RWPE2 (cell line): ENCODE measurements at regions not wholly inside any gene's neighbourhood (a gene's known extent, or its start where the extent isn't known, plus 50 kb on each side); places are given as distances from the start of the nearest gene placed in this dataset.
A peak's percentile ranks its signal among the peaks of the same experiment; 100 is the strongest.
"Not testable (repeated sequence)": the region's sequence is repeated elsewhere in the genome, so short reads cannot be mapped to it uniquely, and the experiment has no call there.

ENCODE experiments used
- ATAC-seq: fragments of 200-7000 bp; cut with Tn5 transposase; 3 replicates; pipeline ENCODE4 v1.9.1; 2021; ENCODE audit warnings: low read depth
- DNase-seq: peaks from one replicate; pipeline ENCODE4 v3.0.0-alpha.2; 2020; ENCODE audit warnings: low spot score
- H3K27ac ChIP-seq: fragments of 450-650 bp; 2 replicates; pipeline ENCODE4 v1.5.1; 2017; ENCODE audit warnings: mild to moderate bottlenecking; ENCODE audit not compliant: poor library complexity, severe bottlenecking
- H3K27me3 ChIP-seq: fragments of 250-450 bp; sonication (Bioruptor Pico); 2 replicates; pipeline ENCODE4 v1.5.1; 2021; ENCODE audit warnings: mild to moderate bottlenecking, moderate library complexity; ENCODE audit not compliant: insufficient read depth, poor library complexity, severe bottlenecking
- H3K36me3 ChIP-seq: fragments of 250-450 bp; sonication (Bioruptor Pico); 2 replicates; pipeline ENCODE4 v1.5.1; 2020; ENCODE audit warnings: low read depth, mild to moderate bottlenecking, moderate library complexity
- H3K4me1 ChIP-seq: fragments of 250-450 bp; sonication (Bioruptor Pico); 2 replicates; pipeline ENCODE4 v1.5.1; 2021; ENCODE audit warnings: mild to moderate bottlenecking, moderate library complexity; ENCODE audit not compliant: insufficient read depth, poor library complexity, severe bottlenecking
- H3K4me3 ChIP-seq: fragments of 250-450 bp; sonication (Bioruptor Pico); 2 replicates; pipeline ENCODE4 v1.5.1; 2021; ENCODE audit warnings: mild to moderate bottlenecking, moderate library complexity; ENCODE audit not compliant: severe bottlenecking
- H3K9me3 ChIP-seq: fragments of 250-450 bp; sonication (Bioruptor Pico); 2 replicates; pipeline ENCODE4 v1.5.1; 2021; ENCODE audit warnings: mild to moderate bottlenecking, moderate library complexity; ENCODE audit not compliant: severe bottlenecking
- TF ChIP-seq, protein P1 (sequence below): fragments of 450-650 bp; IDR thresholded peaks from one replicate; pipeline ENCODE4 v1.5.1; 2017; ENCODE audit warnings: mild to moderate bottlenecking, moderate library complexity; ENCODE audit not compliant: poor library complexity, severe bottlenecking

DNA sequence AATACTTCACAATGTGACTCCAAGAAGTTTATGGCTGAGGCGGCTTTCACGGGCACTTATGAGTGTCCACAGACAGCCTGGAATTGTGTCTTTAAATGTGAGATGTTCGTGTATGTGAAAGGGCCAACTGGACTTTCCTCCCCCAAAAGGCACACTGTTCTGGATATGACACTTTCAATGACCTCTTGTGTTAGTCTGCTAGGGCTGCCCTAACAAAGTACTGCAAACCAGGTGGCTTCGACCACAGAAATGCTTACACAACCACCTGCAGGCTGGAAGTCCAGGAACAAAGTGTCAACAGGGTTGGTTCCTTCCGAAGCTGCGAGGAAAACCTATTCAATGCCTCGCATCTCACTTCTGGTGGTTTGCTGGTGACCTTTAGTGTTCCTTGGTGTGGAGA, 281.7 kb downstream of the ANAPC1 start:
- H3K9me3 ChIP-seq, DNase-seq, H3K27me3 ChIP-seq, H3K36me3 ChIP-seq, H3K27ac ChIP-seq, H3K4me1 ChIP-seq, H3K4me3 ChIP-seq, ATAC-seq: not testable (repeated sequence)

DNA sequence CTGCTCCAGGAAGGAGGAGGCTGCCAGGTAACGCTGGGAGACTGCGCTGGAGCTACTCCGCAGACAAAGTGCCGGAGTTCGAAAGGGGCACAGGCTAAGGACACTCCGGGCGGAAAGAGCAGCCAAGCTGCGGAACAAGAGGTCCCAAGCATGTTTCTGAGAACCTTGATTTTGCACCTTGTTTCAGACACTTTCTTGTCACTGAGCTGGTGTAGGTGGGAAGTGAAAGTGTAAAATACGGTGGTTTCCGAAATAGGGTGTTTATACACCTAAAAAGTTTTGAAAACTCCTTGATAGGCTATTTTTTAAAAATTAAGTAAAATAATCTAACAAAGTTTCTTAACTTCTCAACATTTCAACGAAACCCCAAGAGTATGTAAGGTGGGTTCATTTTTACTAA, 278.2 kb downstream of the ANAPC1 start:
- ATAC-seq, H3K4me3 ChIP-seq, H3K4me1 ChIP-seq, H3K27me3 ChIP-seq, H3K9me3 ChIP-seq, H3K27ac ChIP-seq, DNase-seq, H3K36me3 ChIP-seq: not testable (repeated sequence)

DNA sequence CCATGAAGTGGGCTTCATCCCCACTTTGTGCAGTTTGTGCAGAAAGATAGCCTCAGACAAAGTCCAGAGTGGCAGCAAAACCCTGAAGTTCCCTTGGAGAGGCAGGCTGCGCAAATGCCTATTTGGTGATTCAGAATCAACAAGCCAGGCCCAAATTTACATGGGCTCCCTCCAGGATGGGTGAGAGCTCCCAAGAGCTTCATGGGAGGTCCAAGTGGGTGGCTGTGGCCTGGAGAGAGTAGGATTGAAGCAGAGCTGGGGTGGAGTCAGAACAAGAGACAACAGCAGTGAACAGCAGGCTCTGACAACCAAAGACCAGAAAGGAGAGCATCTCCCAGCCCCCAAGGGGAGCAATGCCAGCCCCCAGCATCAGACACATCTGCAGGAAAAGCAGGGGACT, 277.4 kb downstream of the ANAPC1 start:
- H3K4me3 ChIP-seq, H3K4me1 ChIP-seq, ATAC-seq, H3K27ac ChIP-seq, H3K27me3 ChIP-seq, DNase-seq, H3K36me3 ChIP-seq, H3K9me3 ChIP-seq: not testable (repeated sequence)

DNA sequence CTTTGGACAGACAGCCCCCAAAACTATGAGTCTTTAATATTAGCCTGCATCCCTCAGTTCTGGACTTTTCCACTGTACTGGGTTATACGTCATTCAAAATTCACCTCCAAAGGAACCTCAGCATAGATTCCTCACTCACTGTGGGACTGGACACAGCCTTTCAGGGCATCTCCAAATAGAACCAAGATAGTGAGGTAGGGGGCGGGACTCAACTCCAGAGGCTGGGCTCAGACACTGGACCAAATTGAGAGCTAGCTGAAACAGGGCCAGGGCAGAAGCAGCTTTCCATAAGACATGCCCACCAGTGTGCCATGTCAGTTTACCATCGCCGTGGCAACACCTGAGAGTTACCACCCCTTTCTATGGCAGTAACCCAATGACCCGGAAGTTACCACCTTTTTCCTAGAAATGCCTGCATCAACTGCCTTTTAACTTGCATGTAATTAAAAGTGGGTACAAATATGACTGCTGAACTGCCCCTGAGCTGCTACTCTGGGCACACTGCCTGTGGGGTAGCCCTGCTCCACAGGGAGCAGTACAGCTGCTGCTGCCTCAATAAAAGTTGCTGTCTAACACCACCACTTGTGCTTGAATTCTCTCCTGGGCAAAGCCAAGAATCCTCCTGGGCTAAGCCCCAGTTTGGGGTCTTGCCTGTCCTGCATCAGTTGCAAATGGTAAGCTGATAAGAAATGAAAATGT, 274.7 kb downstream of the ANAPC1 start:
- H3K4me3 ChIP-seq, ATAC-seq, DNase-seq, H3K27ac ChIP-seq, H3K4me1 ChIP-seq, H3K27me3 ChIP-seq, H3K36me3 ChIP-seq, H3K9me3 ChIP-seq: not testable (repeated sequence)

DNA sequence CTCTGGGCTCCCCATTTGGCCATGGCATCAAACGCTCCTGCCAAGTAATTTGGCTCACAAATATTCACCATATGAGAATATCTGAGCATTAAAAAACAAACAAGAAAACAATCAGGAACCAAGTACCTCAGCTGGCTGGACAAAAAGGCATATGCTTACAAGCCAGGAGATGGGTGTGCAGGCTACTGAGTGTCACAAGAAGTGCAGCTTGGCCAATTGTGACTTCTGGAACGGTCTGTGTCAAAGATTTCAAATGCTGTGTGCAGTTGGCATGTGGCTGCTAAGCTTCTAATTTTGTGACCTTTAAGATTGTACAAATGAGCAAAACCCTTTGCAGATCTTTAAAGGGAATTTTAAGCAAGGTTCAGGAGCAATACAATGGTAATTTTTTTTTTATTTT, 274.0 kb downstream of the ANAPC1 start:
- not testable (repeated sequence) for ATAC-seq, H3K36me3 ChIP-seq, H3K4me3 ChIP-seq, H3K27me3 ChIP-seq, DNase-seq, H3K27ac ChIP-seq, H3K4me1 ChIP-seq, H3K9me3 ChIP-seq

DNA sequence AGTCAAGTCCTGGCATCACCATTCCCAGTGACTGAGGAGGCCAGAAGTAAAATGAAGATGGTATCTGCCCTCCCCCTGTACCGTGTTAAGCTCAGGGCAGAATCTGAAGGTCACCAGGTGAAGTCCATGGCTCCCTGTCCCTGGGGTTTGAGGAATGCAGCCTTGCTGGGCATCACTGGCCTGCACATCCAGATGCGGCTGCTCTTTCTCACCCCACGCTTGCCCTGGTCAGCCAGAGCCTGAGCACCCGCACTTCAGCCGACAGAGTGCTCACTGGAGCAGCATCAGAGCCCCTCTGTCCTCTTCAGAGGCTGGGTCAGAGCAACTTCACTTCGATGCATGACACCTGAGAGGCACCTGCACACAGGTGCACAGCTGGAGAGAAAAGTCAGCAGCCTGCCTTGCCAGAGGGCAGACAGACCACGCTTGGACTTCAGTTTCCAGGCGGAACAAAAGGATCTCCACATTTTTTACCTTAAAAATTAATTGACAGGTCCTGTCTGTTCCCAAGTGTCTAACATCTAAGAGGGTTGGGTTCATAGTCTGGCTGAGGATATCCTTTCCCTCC, 267.3 kb downstream of the ANAPC1 start:
- H3K4me3 ChIP-seq = no peak overlapping the region

DNA sequence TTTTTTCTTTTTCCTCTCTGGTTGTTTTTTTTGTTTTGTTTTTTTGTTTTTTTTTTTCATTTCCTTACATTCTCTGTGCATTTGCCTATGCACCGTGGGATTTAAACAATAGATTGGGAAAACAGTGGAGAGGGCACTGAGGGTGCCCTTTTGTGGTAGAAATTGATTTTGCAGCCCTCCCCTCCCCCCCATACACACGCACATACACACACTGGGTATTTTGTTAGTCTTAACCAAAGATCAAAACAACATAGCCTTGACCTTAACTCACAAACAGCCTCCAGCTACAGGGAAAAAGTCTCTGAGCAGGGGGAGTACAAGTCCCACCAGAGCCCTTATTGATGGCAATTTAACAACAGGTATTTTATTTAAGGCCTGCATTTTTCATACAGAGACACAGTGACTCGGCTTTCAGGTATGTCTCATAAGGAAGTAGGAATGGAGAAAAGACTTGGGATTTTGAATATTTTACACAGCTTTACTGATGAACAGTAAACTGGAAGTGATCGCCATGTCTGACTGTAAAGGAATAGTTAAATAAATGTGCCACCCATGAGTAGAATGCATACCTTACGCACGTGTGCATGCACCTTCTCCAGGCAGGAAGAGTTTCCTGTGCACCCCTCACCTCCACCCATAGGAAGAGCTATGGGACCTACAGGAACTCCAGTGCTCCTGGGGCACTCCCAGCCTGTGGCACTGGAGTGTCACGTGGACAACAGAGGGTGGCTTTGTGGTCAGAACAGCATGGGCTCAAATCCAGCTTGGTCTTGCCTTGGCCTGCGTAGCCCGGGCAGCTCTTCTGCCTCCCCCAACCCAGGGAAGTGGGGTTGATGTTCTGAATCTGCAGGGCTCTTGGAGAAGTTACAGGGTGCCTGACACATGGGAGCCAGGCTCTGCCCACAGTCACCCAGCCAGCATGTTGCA, 266.4 kb downstream of the ANAPC1 start:
- TF ChIP-seq, protein P1, sequence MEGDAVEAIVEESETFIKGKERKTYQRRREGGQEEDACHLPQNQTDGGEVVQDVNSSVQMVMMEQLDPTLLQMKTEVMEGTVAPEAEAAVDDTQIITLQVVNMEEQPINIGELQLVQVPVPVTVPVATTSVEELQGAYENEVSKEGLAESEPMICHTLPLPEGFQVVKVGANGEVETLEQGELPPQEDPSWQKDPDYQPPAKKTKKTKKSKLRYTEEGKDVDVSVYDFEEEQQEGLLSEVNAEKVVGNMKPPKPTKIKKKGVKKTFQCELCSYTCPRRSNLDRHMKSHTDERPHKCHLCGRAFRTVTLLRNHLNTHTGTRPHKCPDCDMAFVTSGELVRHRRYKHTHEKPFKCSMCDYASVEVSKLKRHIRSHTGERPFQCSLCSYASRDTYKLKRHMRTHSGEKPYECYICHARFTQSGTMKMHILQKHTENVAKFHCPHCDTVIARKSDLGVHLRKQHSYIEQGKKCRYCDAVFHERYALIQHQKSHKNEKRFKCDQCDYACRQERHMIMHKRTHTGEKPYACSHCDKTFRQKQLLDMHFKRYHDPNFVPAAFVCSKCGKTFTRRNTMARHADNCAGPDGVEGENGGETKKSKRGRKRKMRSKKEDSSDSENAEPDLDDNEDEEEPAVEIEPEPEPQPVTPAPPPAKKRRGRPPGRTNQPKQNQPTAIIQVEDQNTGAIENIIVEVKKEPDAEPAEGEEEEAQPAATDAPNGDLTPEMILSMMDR = peak; percentile 11
- Histone ChIP-seq H3K36me3 (no peaks in the 10 kb centered on the region), H3K27me3 (no peaks in the 10 kb centered on the region), H3K9me3 (no peaks in the 10 kb centered on the region), H3K4me1 (peaks cover 15% of the 10 kb centered on the region), H3K4me3 (no peak overlapping the region), H3K27ac (peak overlapping the region; percentile 60)
- ATAC-seq (peak; percentile 77), DNase-seq (no peak)

More for the DNA sequence above, 267.3 kb downstream of the ANAPC1 start:
- TF ChIP-seq, protein P1 = no peak
- Histone ChIP-seq H3K27me3 (no peaks in the 10 kb centered on the region), H3K9me3 (no peaks in the 10 kb centered on the region), H3K4me1 (peaks cover 11% of the 10 kb centered on the region), H3K27ac (peak overlapping the region; percentile 60), H3K36me3 (no peaks in the 10 kb centered on the region)
- ATAC-seq (no peak), DNase-seq (no peak)
